HG03135 (cell line): ENCODE measurements at regions not wholly inside any gene's neighbourhood (a gene's known extent, or its start where the extent isn't known, plus 50 kb on each side); places are given as distances from the start of the nearest gene placed in this dataset.

Source experiments
- ATAC-seq: cut with Tn5 transposase; IDR thresholded peaks from one replicate; pipeline ENCODE4 v1.9.1; 2021; ENCODE audit warnings: mild to moderate bottlenecking, moderate library complexity; ENCODE audit not compliant: unreplicated experiment

GRCh38 chr6:71420693-71421328 is 132.2 kb downstream of the OGFRL1 start:
- ATAC-seq: peak; percentile 96

- no peak for ATAC-seq
Observed at GRCh38 chr6:71421611-71422010, 133.0 kb downstream of the OGFRL1 start.

- no peak for ATAC-seq
Observed at GRCh38 chr6:71430018-71430417, 141.4 kb downstream of the OGFRL1 start.

- no peak for ATAC-seq
Observed at GRCh38 chr6:71433441-71433840, 144.8 kb downstream of the OGFRL1 start.

- no peak for ATAC-seq
Observed at GRCh38 chr6:71444222-71444621, 155.6 kb downstream of the OGFRL1 start.

GRCh38 chr6:71446057-71446456 is 157.4 kb downstream of the OGFRL1 start:
- ATAC-seq: no peak

- no peak for ATAC-seq
Observed at GRCh38 chr6:71446470-71446869, 157.9 kb downstream of the OGFRL1 start.

GRCh38 chr6:71452697-71453370 is 164.2 kb downstream of the OGFRL1 start:
- no peak for ATAC-seq

- no peak for ATAC-seq
Observed at GRCh38 chr6:71453371-71453706, 164.7 kb downstream of the OGFRL1 start.

GRCh38 chr6:71454056-71454455 is 165.4 kb downstream of the OGFRL1 start:
- ATAC-seq: no peak

- no peak for ATAC-seq
Observed at GRCh38 chr6:71457929-71458328, 169.3 kb downstream of the OGFRL1 start.

GRCh38 chr6:71459162-71459561 is 170.6 kb downstream of the OGFRL1 start:
- ATAC-seq: no peak

- ATAC-seq: no peak
Observed at GRCh38 chr6:71460933-71461332, 172.3 kb downstream of the OGFRL1 start.

- no peak for ATAC-seq
Observed at GRCh38 chr6:71463061-71463460, 174.4 kb downstream of the OGFRL1 start.

GRCh38 chr6:71465096-71465495 is 176.5 kb downstream of the OGFRL1 start:
- no peak for ATAC-seq

GRCh38 chr6:71466362-71466761 is 177.8 kb downstream of the OGFRL1 start:
- ATAC-seq: no peak

- ATAC-seq: no peak
Observed at GRCh38 chr6:71468038-71468437, 179.4 kb downstream of the OGFRL1 start.

GRCh38 chr6:71468841-71469700 is 180.5 kb downstream of the OGFRL1 start:
- no peak for ATAC-seq

- no peak for ATAC-seq
Observed at GRCh38 chr6:71471718-71472117, 183.1 kb downstream of the OGFRL1 start.

GRCh38 chr6:71473926-71474325 is 185.3 kb downstream of the OGFRL1 start:
- ATAC-seq: no peak

GRCh38 chr6:71474942-71475341 is 186.3 kb downstream of the OGFRL1 start:
- no peak for ATAC-seq

GRCh38 chr6:71476371-71476770 is 187.8 kb downstream of the OGFRL1 start:
- no peak for ATAC-seq
